ENCODE measurements at regions not wholly inside any gene's neighbourhood (a gene's known extent, or its start where the extent isn't known, plus 50 kb on each side); places are given as distances from the start of the nearest gene placed in this dataset.

GRCh38 chrX:15191830-15192229 is 78.1 kb downstream of the ASB9 start:
- no peak for DNase-seq

GRCh38 chrX:15188039-15188438 is 81.8 kb downstream of the ASB9 start:
- no peak for DNase-seq

GRCh38 chrX:15177316-15177715 is 92.6 kb downstream of the ASB9 start:
- DNase-seq: no peak

GRCh38 chrX:15173411-15173810 is 96.5 kb downstream of the ASB9 start:
- no peak for DNase-seq

GRCh38 chrX:15170927-15171326 is 99.0 kb downstream of the ASB9 start:
- DNase-seq: no peak

- DNase-seq: peak; percentile 8
Measured at GRCh38 chrX:15167826-15168225, 102.1 kb downstream of the ASB9 start.

GRCh38 chrX:15165832-15166231 is 104.1 kb downstream of the ASB9 start:
- no peak for DNase-seq

GRCh38 chrX:15163131-15163530 is 106.8 kb downstream of the ASB9 start:
- no peak for DNase-seq

- DNase-seq: no peak
Measured at GRCh38 chrX:15160558-15161095, 109.3 kb downstream of the ASB9 start.

GRCh38 chrX:15158736-15159406 is 111.0 kb downstream of the ASB9 start:
- no peak for DNase-seq

- no peak for DNase-seq
Measured at GRCh38 chrX:15158350-15158735, 111.5 kb downstream of the ASB9 start.

GRCh38 chrX:15157624-15158023 is 112.3 kb downstream of the ASB9 start:
- DNase-seq: no peak

GRCh38 chrX:15151267-15152186 is 118.4 kb downstream of the ASB9 start:
- no peak for DNase-seq

- no peak for DNase-seq
Measured at GRCh38 chrX:15150586-15150985, 119.3 kb downstream of the ASB9 start.

- DNase-seq: no peak
Measured at GRCh38 chrX:15146515-15146914, 123.4 kb downstream of the ASB9 start.

GRCh38 chrX:15143825-15144121 is 126.1 kb downstream of the ASB9 start:
- no peak for DNase-seq

- no peak for DNase-seq
Measured at GRCh38 chrX:15143050-15143824, 126.6 kb downstream of the ASB9 start.

- no peak for DNase-seq
Measured at GRCh38 chrX:15142084-15142715, 127.7 kb downstream of the ASB9 start.

GRCh38 chrX:15136795-15137194 is 133.1 kb downstream of the ASB9 start:
- no peak for DNase-seq

- DNase-seq: no peak
Measured at GRCh38 chrX:15129412-15129811, 140.5 kb downstream of the ASB9 start.

- no peak for DNase-seq
Measured at GRCh38 chrX:15128861-15129260, 141.0 kb downstream of the ASB9 start.

GRCh38 chrX:15127010-15127409 is 142.9 kb downstream of the ASB9 start:
- no peak for DNase-seq

- DNase-seq: no peak
Measured at GRCh38 chrX:15116900-15117299, 153.0 kb downstream of the ASB9 start.

Measured in NCI-H446 treated with DMSO at 0.1 percent for 48 hours (cell line).